MM.1S (cell line): ENCODE measurements at regions not wholly inside any gene's neighbourhood (a gene's known extent, or its start where the extent isn't known, plus 50 kb on each side); places are given as distances from the start of the nearest gene placed in this dataset.

Source experiments
- EZH2phosphoT487 ChIP-seq: fragments of 300-600 bp; sonication (generic); IDR thresholded peaks from 2 replicates; pipeline ENCODE4 v1.6.1; 2018; ENCODE audit warnings: antibody characterized with exemption, low read length
- TF ChIP-seq, protein P1 (sequence below): fragments of 300-600 bp; sonication (generic); IDR thresholded peaks from 2 replicates; pipeline ENCODE4 v1.5.1; 2016; ENCODE audit warnings: antibody characterized with exemption, low read length, mixed read lengths

DNA sequence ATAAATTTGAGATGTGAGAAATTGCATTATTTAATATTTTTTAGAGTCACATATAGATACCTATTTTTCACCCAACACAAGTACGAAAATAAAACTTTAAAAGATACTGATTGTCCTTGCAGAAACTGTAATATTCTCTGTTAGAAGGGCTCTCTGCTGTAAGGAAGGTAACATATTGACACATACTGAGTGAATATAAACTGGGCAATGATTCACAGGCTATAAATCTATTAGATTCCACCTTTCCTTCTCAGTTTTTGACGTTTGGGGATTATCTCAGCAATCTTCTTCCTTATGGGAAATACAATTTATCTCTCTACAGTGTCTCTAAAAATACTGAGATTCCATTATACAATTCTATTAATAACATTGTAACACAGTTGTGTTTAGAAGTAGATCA lies 229.1 kb upstream of the MAP2 start:
- TF ChIP-seq, protein P1, sequence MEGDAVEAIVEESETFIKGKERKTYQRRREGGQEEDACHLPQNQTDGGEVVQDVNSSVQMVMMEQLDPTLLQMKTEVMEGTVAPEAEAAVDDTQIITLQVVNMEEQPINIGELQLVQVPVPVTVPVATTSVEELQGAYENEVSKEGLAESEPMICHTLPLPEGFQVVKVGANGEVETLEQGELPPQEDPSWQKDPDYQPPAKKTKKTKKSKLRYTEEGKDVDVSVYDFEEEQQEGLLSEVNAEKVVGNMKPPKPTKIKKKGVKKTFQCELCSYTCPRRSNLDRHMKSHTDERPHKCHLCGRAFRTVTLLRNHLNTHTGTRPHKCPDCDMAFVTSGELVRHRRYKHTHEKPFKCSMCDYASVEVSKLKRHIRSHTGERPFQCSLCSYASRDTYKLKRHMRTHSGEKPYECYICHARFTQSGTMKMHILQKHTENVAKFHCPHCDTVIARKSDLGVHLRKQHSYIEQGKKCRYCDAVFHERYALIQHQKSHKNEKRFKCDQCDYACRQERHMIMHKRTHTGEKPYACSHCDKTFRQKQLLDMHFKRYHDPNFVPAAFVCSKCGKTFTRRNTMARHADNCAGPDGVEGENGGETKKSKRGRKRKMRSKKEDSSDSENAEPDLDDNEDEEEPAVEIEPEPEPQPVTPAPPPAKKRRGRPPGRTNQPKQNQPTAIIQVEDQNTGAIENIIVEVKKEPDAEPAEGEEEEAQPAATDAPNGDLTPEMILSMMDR, result no peak
- no peak for TF ChIP-seq EZH2phosphoT487
